Stimulated activated CD4-positive, alpha-beta T cell treated with anti-CD3 and anti-CD28 coated beads, Interleukin-1b, Interleukin-23, amount 100 ng/mL, for 48 hours (primary cell): ENCODE measurements at regions not wholly inside any gene's neighbourhood (a gene's known extent, or its start where the extent isn't known, plus 50 kb on each side); places are given as distances from the start of the nearest gene placed in this dataset.
"Not testable (repeated sequence)": the region's sequence is repeated elsewhere in the genome, so short reads cannot be mapped to it uniquely, and the experiment has no call there.

Source experiments
- DNase-seq: peaks from one replicate; pipeline ENCODE4 v3.0.0-alpha.2; 2020

GRCh38 chr14:37650356-37651037, 55.1 kb downstream of the TTC6 start:
- no peak for DNase-seq

- DNase-seq = no peak
Observed at GRCh38 chr14:37652042-37652441, 56.6 kb downstream of the TTC6 start.

GRCh38 chr14:37655418-37655817, 60.0 kb downstream of the TTC6 start:
- DNase-seq = no peak

- no peak for DNase-seq
Observed at GRCh38 chr14:37658156-37658555, 62.7 kb downstream of the TTC6 start.

DNA sequence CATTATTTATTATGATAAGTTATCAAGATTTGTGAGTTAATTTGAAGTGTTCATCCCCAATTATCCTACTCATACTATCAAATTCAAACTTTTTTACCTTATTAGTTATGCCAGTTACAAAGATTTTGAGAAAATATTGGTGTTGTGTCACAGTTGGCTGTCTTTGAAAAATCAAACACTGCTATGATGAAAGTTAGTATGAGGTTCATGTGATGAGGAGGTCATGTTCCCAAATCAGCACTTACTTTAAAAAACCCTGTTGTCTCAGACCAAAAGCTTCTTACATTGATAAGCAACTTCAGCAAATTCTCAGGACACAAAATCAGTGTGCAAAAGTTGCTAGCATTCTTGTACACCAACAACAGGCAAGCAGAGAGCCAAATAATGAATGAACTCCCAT, 68.1 kb downstream of the TTC6 start:
- no peak for DNase-seq

GRCh38 chr14:37665479-37665878, 70.0 kb downstream of the TTC6 start:
- DNase-seq = no peak

DNA sequence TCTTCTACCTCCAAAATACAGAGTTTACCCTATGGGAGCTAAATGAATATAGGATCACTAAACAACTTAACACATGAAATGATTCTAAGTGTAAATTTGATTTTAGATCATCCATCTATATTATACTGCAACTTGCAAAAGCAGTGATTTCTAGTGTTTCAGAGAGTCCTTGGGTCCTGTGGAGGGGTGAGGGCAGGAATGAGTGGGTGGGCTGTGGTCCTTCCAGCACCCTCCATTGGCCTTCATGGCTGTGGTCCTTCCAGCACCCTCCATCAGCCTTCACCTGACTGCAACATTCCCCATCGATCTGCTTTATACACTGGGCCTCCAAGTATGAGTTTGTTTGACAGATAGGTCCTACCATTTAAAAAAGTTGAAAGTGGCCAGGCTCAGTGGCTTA, 70.5 kb downstream of the TTC6 start:
- no peak for DNase-seq

GRCh38 chr14:37668646-37669045, 73.2 kb downstream of the TTC6 start:
- no peak for DNase-seq

GRCh38 chr14:37669242-37669641, 73.8 kb downstream of the TTC6 start:
- DNase-seq = no peak

- no peak for DNase-seq
Observed at GRCh38 chr14:37673439-37673838, 78.0 kb downstream of the TTC6 start.

- no peak for DNase-seq
Observed at GRCh38 chr14:37678916-37679315, 83.5 kb downstream of the TTC6 start.

- DNase-seq = no peak
Observed at GRCh38 chr14:37681486-37681885, 86.1 kb downstream of the TTC6 start.

- DNase-seq = not testable (repeated sequence)
Observed at GRCh38 chr14:37692680-37693079, 97.3 kb downstream of the TTC6 start.

- not testable (repeated sequence) for DNase-seq
Observed at GRCh38 chr14:37693420-37693819, 98.0 kb downstream of the TTC6 start.

- DNase-seq = no peak
Observed at GRCh38 chr14:37695866-37696265, 100.4 kb downstream of the TTC6 start.

DNA sequence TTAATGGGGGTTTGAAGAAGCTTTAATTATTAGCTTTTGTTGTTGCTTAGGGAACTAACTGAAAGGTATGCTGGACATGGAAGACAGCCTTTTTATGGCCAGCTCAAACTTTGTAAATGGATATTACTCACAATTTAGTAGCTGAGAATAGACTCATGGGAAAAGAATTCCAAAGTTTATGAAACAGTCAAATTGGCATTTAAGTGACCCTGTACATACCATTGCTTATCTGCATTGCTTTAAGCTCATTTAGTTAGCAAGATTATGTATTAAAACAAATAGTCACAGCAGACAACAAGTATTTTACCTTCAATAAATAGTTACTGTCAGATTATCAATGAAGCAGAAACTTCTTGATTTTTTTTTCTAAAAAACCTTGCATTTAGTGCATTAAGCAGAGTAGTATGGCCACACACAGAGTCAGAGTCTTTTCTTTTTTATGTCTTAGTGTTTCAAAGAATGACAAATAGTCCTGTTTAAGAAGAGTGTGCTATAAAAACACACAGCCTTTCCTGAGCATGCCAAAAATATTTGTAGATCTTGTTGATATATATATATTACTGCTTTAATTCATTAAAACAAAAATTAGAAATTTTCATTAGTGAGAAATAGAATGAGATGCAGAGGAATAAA, 102.2 kb downstream of the TTC6 start:
- no peak for DNase-seq

GRCh38 chr14:37698840-37699777, 103.7 kb downstream of the TTC6 start:
- no peak for DNase-seq

DNA sequence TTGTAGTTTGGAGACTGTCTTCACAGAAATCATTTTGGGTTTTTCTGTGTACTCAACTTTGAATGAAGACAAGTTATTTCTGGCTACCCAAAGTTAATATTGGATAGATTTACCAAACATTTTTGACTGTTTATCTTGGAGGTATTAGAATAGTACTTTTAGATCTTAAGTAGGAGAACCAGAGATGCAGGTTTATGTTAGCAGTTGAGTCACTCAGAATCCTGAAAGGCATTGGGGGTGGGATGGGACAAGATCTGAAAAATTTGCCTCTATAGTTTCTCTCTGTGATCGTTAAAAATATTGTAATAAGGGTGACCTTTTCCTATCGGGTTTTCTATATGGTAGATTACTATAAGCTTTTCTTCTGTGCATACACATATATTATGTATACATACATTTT, 112.3 kb downstream of the TTC6 start:
- DNase-seq = no peak

GRCh38 chr14:37708481-37708880, 113.1 kb downstream of the TTC6 start:
- DNase-seq = no peak

DNA sequence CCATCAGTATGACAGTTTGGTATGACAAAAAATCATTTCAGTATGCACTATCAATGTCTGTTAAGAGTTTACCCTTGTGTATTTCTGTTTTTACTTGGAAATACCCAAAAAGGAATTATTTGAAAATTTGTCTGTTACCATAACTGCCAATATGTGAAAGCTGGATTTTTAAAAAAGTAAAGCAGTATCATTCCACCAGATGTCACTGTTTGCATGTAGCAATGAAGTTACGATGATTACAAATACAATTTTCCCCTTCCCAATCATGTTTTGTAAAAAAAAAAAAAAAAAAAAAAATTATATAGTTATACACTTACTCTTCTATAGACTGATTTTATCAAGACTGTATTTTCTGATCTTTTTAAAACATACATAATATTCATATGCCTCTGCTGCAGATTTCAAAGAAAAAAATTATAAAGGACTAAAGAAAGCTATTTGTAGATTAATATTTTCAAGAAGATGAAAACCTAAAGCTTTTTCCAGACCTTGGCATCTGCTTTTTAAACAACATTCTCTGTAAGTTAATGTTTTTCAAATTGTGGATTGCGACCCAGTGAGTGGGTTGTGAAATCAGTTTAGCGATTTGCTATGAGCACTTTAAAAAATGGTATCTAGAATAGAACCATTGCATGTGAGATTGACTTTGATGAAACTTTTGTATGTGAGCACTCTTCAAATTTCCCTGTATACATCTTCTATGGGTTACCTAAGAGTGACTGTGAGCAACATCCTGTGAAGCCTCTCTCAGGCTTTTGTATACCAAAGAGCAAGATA, 114.2 kb downstream of the TTC6 start:
- no peak for DNase-seq

GRCh38 chr14:37711356-37711830, 116.0 kb downstream of the TTC6 start:
- DNase-seq = no peak

- no peak for DNase-seq
Observed at GRCh38 chr14:37711831-37712475, 116.5 kb downstream of the TTC6 start.
